ENCODE measurements at regions not wholly inside any gene's neighbourhood (a gene's known extent, or its start where the extent isn't known, plus 50 kb on each side); places are given as distances from the start of the nearest gene placed in this dataset.

DNA sequence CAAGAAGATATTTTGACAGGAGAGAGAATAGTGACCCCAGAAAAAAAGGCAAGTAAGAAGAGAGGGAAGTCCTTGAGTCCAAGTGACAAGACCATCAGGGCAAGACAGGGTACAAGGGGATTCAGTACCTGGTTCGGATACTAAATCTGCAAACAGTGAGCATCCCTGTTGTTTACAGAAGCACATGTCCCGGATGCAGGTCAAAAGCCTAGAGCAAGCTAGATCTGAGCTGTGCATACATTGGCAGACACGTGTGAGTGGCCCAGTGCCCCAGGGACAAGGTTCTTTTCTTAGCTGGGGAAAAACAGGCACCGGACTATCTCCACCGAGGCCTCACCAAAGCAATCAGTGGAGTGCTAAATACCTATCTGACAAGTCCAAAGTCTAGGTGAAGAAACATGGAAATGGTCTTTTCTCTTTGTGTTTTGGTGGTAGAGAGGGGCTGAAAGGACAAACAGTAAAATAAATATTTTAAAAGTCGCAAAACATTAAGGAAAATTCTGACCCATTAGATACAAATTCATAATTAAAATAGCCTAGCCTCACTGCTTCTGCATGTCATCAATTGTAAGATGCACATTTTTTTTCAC, 165.2 kb downstream of the SUCLG1 start:
- DNase-seq (no peak), FAIRE-seq (no peak)
- no peak overlapping the region for H3K9ac ChIP-seq (ENCODE audit: low read length in 3 of 3)
- H3K27ac ChIP-seq (ENCODE audit: low read depth in 2 of 2, low read length in 2 of 2): no peak overlapping the region
- no peak overlapping the region for H3K4me3 ChIP-seq (ENCODE audit: low read length in 3 of 3)
- H3K27me3 ChIP-seq (ENCODE audit: control insufficient read depth, insufficient read depth, low read length): no peaks in the 10 kb centered on the region
- intact Hi-C loops (cut with DNase I): no loop called here
- no peaks in the 10 kb centered on the region for H3K4me1 ChIP-seq (ENCODE audit: control insufficient read depth in 2 of 3, insufficient read depth in 2 of 3, low read depth in 1 of 3, low read length in 3 of 3)
- H3K9me3 ChIP-seq (ENCODE audit: control insufficient read depth in 2 of 3, insufficient read depth in 1 of 3, low read length in 3 of 3): no peaks in the 10 kb centered on the region
- TF ChIP-seq, protein P1, sequence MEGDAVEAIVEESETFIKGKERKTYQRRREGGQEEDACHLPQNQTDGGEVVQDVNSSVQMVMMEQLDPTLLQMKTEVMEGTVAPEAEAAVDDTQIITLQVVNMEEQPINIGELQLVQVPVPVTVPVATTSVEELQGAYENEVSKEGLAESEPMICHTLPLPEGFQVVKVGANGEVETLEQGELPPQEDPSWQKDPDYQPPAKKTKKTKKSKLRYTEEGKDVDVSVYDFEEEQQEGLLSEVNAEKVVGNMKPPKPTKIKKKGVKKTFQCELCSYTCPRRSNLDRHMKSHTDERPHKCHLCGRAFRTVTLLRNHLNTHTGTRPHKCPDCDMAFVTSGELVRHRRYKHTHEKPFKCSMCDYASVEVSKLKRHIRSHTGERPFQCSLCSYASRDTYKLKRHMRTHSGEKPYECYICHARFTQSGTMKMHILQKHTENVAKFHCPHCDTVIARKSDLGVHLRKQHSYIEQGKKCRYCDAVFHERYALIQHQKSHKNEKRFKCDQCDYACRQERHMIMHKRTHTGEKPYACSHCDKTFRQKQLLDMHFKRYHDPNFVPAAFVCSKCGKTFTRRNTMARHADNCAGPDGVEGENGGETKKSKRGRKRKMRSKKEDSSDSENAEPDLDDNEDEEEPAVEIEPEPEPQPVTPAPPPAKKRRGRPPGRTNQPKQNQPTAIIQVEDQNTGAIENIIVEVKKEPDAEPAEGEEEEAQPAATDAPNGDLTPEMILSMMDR (IDR thresholded peaks at IDR 0.05; ENCODE audit: borderline replicate concordance, extremely low read depth, insufficient read depth): no peak
- no peaks in the 10 kb centered on the region for H3K36me3 ChIP-seq (ENCODE audit: control insufficient read depth in 2 of 3, insufficient read depth in 3 of 3, low read length in 3 of 3)

DNA sequence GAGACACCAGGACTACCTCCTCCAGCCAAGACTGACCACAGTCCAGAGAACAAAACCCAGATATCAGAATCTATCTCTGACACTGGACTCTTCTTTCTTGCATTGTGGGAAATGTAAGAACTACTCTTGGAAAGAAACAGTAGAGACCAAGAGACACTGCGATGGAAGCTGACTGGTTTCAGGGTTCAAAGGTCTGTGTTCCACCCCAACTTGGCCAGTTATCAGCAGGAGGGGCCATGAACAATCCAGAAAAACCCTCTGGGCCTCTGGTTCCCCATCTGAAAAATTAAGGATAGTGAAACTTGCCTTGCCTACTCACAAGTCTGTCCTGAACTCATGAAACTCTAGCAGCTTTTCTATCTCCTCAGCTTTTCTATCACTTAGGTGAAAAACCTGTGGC, 166.5 kb downstream of the SUCLG1 start:
- Histone ChIP-seq H3K27ac (ENCODE audit: low read depth in 2 of 2, low read length in 2 of 2) (no peak overlapping the region), H3K36me3 (ENCODE audit: control insufficient read depth in 2 of 3, insufficient read depth in 3 of 3, low read length in 3 of 3) (no peaks in the 10 kb centered on the region), H3K4me1 (ENCODE audit: control insufficient read depth in 2 of 3, insufficient read depth in 2 of 3, low read depth in 1 of 3, low read length in 3 of 3) (no peaks in the 10 kb centered on the region), H3K9ac (ENCODE audit: low read length in 3 of 3) (no peak overlapping the region), H3K9me3 (ENCODE audit: control insufficient read depth in 2 of 3, insufficient read depth in 1 of 3, low read length in 3 of 3) (no peaks in the 10 kb centered on the region), H3K27me3 (ENCODE audit: control insufficient read depth, insufficient read depth, low read length) (no peaks in the 10 kb centered on the region), H3K4me3 (ENCODE audit: low read length in 3 of 3) (no peak overlapping the region)
- FAIRE-seq (no peak), DNase-seq (no peak)
- TF ChIP-seq, protein P1 (IDR thresholded peaks at IDR 0.05; ENCODE audit: borderline replicate concordance, extremely low read depth, insufficient read depth): no peak
- intact Hi-C loops (cut with DNase I): no loop called here

DNA sequence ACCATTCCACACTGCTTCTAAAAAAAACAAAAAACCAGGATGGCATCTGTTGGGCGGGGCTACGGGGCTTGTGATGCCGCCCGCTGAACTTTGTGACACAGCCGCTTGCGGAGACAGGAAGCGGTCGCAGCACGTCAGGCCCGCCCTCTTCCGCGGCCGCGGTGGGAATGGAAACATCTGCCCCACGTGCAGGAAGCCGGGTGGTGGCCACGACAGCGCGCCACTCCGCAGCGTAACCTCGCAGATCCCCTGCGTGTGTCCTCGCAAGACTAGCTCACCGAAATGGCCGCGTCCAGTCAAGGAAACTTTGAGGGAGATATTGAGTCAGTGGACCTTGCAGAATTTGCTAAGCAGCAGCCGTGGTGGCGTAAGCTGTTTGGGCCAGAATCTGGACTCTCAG, 168.5 kb downstream of the SUCLG1 start:
- H3K9me3 ChIP-seq (ENCODE audit: control insufficient read depth in 2 of 3, insufficient read depth in 1 of 3, low read length in 3 of 3): no peaks in the 10 kb centered on the region
- no peak overlapping the region for H3K4me3 ChIP-seq (ENCODE audit: low read length in 3 of 3)
- intact Hi-C loops (cut with DNase I): no loop called here
- TF ChIP-seq, protein P1 (IDR thresholded peaks at IDR 0.05; ENCODE audit: borderline replicate concordance, extremely low read depth, insufficient read depth): no peak
- no peaks in the 10 kb centered on the region for H3K4me1 ChIP-seq (ENCODE audit: control insufficient read depth in 2 of 3, insufficient read depth in 2 of 3, low read depth in 1 of 3, low read length in 3 of 3)
- H3K36me3 ChIP-seq (ENCODE audit: control insufficient read depth in 2 of 3, insufficient read depth in 3 of 3, low read length in 3 of 3): no peaks in the 10 kb centered on the region
- no peak for FAIRE-seq
- H3K9ac ChIP-seq (ENCODE audit: low read length in 3 of 3): no peak overlapping the region
- H3K27ac ChIP-seq (ENCODE audit: low read depth in 2 of 2, low read length in 2 of 2): no peak overlapping the region
- DNase-seq: no peak
- H3K27me3 ChIP-seq (ENCODE audit: control insufficient read depth, insufficient read depth, low read length): no peaks in the 10 kb centered on the region

DNA sequence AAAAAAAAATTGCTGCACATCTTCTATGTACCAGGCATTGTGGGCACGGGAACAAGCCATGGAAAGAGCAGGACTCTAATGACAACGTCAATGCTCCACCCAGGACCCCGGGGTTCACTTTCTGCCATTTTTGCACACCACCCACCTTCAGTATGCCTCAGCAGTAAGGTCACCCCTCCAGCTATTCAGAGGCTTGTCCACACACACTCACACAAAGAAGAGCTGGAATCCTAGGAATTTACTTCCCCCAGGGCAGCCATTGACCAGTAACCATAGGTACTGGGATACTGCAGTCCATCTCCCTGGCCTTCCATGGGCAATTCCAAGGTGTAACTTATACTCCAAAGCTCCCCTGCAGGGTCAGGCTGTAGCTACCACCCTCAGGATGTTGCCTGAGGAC, 170.8 kb downstream of the SUCLG1 start:
- H3K4me1 ChIP-seq (ENCODE audit: control insufficient read depth in 2 of 3, insufficient read depth in 2 of 3, low read depth in 1 of 3, low read length in 3 of 3): no peaks in the 10 kb centered on the region
- no peaks in the 10 kb centered on the region for H3K27me3 ChIP-seq (ENCODE audit: control insufficient read depth, insufficient read depth, low read length)
- no peak overlapping the region for H3K27ac ChIP-seq (ENCODE audit: low read depth in 2 of 2, low read length in 2 of 2)
- intact Hi-C loops (cut with DNase I): no loop called here
- no peak for DNase-seq
- FAIRE-seq: no peak
- no peaks in the 10 kb centered on the region for H3K36me3 ChIP-seq (ENCODE audit: control insufficient read depth in 2 of 3, insufficient read depth in 3 of 3, low read length in 3 of 3)
- no peak overlapping the region for H3K4me3 ChIP-seq (ENCODE audit: low read length in 3 of 3)
- H3K9me3 ChIP-seq (ENCODE audit: control insufficient read depth in 2 of 3, insufficient read depth in 1 of 3, low read length in 3 of 3): no peaks in the 10 kb centered on the region
- TF ChIP-seq, protein P1 (IDR thresholded peaks at IDR 0.05; ENCODE audit: borderline replicate concordance, extremely low read depth, insufficient read depth): no peak
- H3K9ac ChIP-seq (ENCODE audit: low read length in 3 of 3): no peak overlapping the region
